HCT116 (cell line): ENCODE measurements at regions not wholly inside any gene's neighbourhood (a gene's known extent, or its start where the extent isn't known, plus 50 kb on each side); places are given as distances from the start of the nearest gene placed in this dataset.

Source experiments
- ATAC-seq: fragments of 200-7000 bp; cut with Tn5 transposase; 2 replicates; pipeline ENCODE4 v1.9.1; 2020; ENCODE audit warnings: mild to moderate bottlenecking, moderate library complexity
- BruUV-seq: library from RNA; stranded (reverse); fragments of 400-500 nt; replicated peaks from 2 replicates; lab custom pipeline; 2021; lab: Mats Ljungman, UMichigan
- CTCF ChIA-PET: fragments of 300-600 bp; sonication (Branson Sonifier 250); formaldehyde crosslinking; loops from one replicate; lab custom pipeline; 2021; ENCODE audit warnings: antibody characterized with exemption; lab: Charles Lee
- POLR2A ChIA-PET: fragments of 300-600, 350-600 bp; sonication (Branson Sonifier 250); formaldehyde crosslinking; loops from one replicate; lab custom pipeline; 2021; ENCODE audit warnings: antibody characterized with exemption; lab: Charles Lee
- RAD21 ChIA-PET, 2 experiments: fragments of 300-600 bp; sonication (Branson Sonifier 250); formaldehyde crosslinking; loops; one replicate each; lab custom pipeline; 2023; ENCODE audit warnings: low total read pairs in 2 of 2; ENCODE audit not compliant: uncharacterized antibody in 2 of 2, unreplicated experiment in 2 of 2, low non-redundant PET in 1 of 2; lab: Charles Lee
- DNase-seq: peaks from one replicate; pipeline ENCODE4 v3.0.0-alpha.2; 2010; ENCODE audit warnings: low read depth, low spot score
- H2AFZ ChIP-seq: fragments of 200-600 bp; shearing (Covaris generic), sonication (generic); 2 replicates; pipeline ENCODE4 v1.6.1; 2017; ENCODE audit warnings: low read depth, mixed run types, mixed read lengths, antibody characterized with exemption, low read length; ENCODE audit not compliant: poor library complexity, severe bottlenecking
- H3K27ac ChIP-seq: 2 replicates; pipeline ENCODE4 v1.5.1; 2012; ENCODE audit warnings: low read depth, low read length
- H3K27me3 ChIP-seq: fragments of 200-600 bp; sonication (generic); 2 replicates; pipeline ENCODE4 v1.6.1; 2016; ENCODE audit warnings: mixed run types, low read length, mixed read lengths; ENCODE audit not compliant: insufficient read depth
- H3K36me3 ChIP-seq, 2 experiments: fragments of 200-500 bp in 1 of 2; fragments of 200-600 bp in 1 of 2; sonication (Bioruptor generic) in 1 of 2; sonication (generic) in 1 of 2; 2 replicates each; pipeline versions ENCODE4 v1.5.1 to v1.6.1; 2014 to 2016; ENCODE audit warnings: low read length in 2 of 2, inconsistent platforms in 1 of 2, mixed read lengths in 1 of 2, mixed run types in 1 of 2; ENCODE audit not compliant: insufficient read depth in 2 of 2, control insufficient read depth in 1 of 2
- H3K4me1 ChIP-seq, 2 experiments: fragments of 200-600 bp in 1 of 2; sonication (generic) in 1 of 2; 2 replicates each; pipeline versions ENCODE4 v1.5.1 to v1.6.1; 2012 to 2017; ENCODE audit warnings: low read length in 2 of 2, inconsistent platforms in 1 of 2, mild to moderate bottlenecking in 1 of 2, mixed read lengths in 1 of 2, mixed run types in 1 of 2, moderate library complexity in 1 of 2; ENCODE audit not compliant: insufficient read depth in 2 of 2, control insufficient read depth in 1 of 2
- H3K4me2 ChIP-seq: fragments of 200-600 bp; sonication (generic); 2 replicates; pipeline ENCODE4 v1.6.1; 2017; ENCODE audit warnings: mixed run types, low read length, mixed read lengths
- H3K4me3 ChIP-seq, 2 experiments: fragments of 200-600 bp in 1 of 2; sonication (generic) in 1 of 2; replicated peaks in 1 of 2; 2 replicates each; pipeline ENCODE4 v1.5.1; 2011 to 2016; ENCODE audit warnings: low read length in 2 of 2, control low read depth in 1 of 2, low read depth in 1 of 2, mild to moderate bottlenecking in 1 of 2, mixed read lengths in 1 of 2, mixed run types in 1 of 2
- H3K79me2 ChIP-seq: fragments of 200-600 bp; sonication (generic); 2 replicates; pipeline ENCODE4 v1.6.1; 2017; ENCODE audit warnings: mild to moderate bottlenecking, mixed run types, low read length, moderate library complexity, mixed read lengths; ENCODE audit not compliant: insufficient read depth
- H3K9ac ChIP-seq: fragments of 200-600 bp; sonication (generic); 2 replicates; pipeline ENCODE4 v1.6.1; 2016; ENCODE audit warnings: low read length, mixed read lengths
- H3K9me2 ChIP-seq: fragments of 200-600 bp; sonication (generic), shearing (Covaris generic); 2 replicates; pipeline ENCODE4 v1.6.1; 2017; ENCODE audit warnings: mixed run types, mild to moderate bottlenecking, moderate library complexity; ENCODE audit not compliant: insufficient read depth
- H3K9me3 ChIP-seq, 2 experiments: fragments of 200-500 bp in 1 of 2; fragments of 200-600 bp in 1 of 2; sonication (Bioruptor generic) in 1 of 2; sonication (generic) in 1 of 2; 2 replicates each; pipeline ENCODE4 v1.6.1; 2014 to 2017; ENCODE audit warnings: low read length in 2 of 2, mixed read lengths in 2 of 2, inconsistent platforms in 1 of 2, low read depth in 1 of 2, mild to moderate bottlenecking in 1 of 2, mixed run types in 1 of 2, moderate library complexity in 1 of 2; ENCODE audit not compliant: control insufficient read depth in 1 of 2, insufficient read depth in 1 of 2
- H4K20me1 ChIP-seq: fragments of 200-600 bp; sonication (generic), shearing (Covaris generic); 2 replicates; pipeline ENCODE4 v1.6.1; 2017; ENCODE audit warnings: mixed run types, mild to moderate bottlenecking, moderate library complexity; ENCODE audit not compliant: insufficient read depth
- CBX3 ChIP-seq: IDR thresholded peaks from 2 replicates; pipeline ENCODE4 v1.6.1; 2012; ENCODE audit warnings: low read depth
- POLR2A ChIP-seq: IDR thresholded peaks from 2 replicates; pipeline ENCODE4 v1.7.0; 2011; ENCODE audit warnings: borderline replicate concordance; ENCODE audit not compliant: insufficient read depth, insufficient read length; ENCODE audit errors: extremely low read depth
- POLR2AphosphoS5 ChIP-seq: IDR thresholded peaks from 2 replicates; pipeline ENCODE4 v1.6.1; 2011; ENCODE audit warnings: mild to moderate bottlenecking, low read depth, low read length, moderate library complexity
- RAD21 ChIP-seq: IDR thresholded peaks from 2 replicates; pipeline ENCODE4 v1.6.1; 2012; ENCODE audit warnings: low read depth, mild to moderate bottlenecking
- SIN3A ChIP-seq: IDR thresholded peaks from 2 replicates; pipeline ENCODE4 v1.6.1; 2012; ENCODE audit warnings: low read depth
- intact Hi-C: fragments of 100-400 bp; cut with micrococcal nuclease; formaldehyde crosslinking; loops from 2 replicates; pipeline ENCODE4 v1.10.0; 2022
- TF ChIP-seq, protein P1 (sequence below): IDR thresholded peaks from 2 replicates; pipeline ENCODE4 v1.6.1; 2012
- TF ChIP-seq, protein P2 (sequence below), 3 experiments: fragments of 200-600 bp in 1 of 3; sonication (generic) in 1 of 3; IDR thresholded peaks in 2 of 3; conservative IDR thresholded peaks in 1 of 3; 2 replicates each; pipeline ENCODE4 v1.5.1; 2012 to 2017; ENCODE audit warnings: low read depth in 2 of 3, low read length in 2 of 3, antibody characterized with exemption in 1 of 3, borderline replicate concordance in 1 of 3, control low read depth in 1 of 3, mild to moderate bottlenecking in 1 of 3, mixed read lengths in 1 of 3, mixed run types in 1 of 3, moderate library complexity in 1 of 3; ENCODE audit not compliant: insufficient read depth in 1 of 3

DNA sequence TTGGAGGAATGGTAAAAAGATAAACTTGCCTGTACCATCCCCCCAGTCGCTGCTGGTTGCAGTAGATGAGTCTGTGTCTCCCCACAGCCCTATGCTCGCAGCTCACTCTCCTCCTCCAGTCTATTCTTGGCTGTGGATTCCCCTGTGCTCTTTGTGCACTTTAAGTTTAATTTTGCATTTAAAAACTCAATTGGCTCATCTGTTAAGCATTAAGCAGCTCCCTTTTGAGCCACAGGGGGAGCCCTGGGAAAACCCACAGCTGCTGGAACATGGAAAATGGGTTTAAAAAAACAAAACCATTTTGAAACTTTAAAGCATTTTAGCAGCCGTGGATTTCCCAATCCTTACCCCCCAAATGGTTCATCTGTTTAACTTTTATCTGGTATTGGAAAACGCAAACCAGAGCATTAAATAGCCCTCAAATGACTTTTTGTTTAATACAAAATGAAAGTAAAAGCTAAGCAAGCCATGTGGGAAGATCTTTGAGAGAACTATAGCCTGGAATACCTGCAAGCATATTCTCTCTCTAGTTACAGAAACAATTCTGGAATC is 536.9 kb downstream of the ZIC1 start:
- Histone ChIP-seq H3K4me3 (peak overlapping the region; percentile 19 to 32; a peak in 3 of 4 replicates), H3K27me3 (no peaks in the 10 kb centered on the region), H3K36me3 (no peaks in the 10 kb centered on the region), H2AFZ (peak overlapping the region; percentile 94), H3K79me2 (no peaks in the 10 kb centered on the region), H4K20me1 (no peaks in the 10 kb centered on the region), H3K9me3 (no peaks in the 10 kb centered on the region), H3K9me2 (no peaks in the 10 kb centered on the region), H3K4me2 (peak overlapping the region; percentile 62), H3K27ac (no peak overlapping the region), H3K4me1 (peaks cover 11 to 32% of the 10 kb centered on the region in 2 experiments; a peak in 3 of 4 replicates), H3K9ac (0 out of 2 replicates have a peak overlapping the region, but pooled peaks have one; percentile 9)
- no TSS peak for BruUV-seq
- TF ChIP-seq, protein P1, sequence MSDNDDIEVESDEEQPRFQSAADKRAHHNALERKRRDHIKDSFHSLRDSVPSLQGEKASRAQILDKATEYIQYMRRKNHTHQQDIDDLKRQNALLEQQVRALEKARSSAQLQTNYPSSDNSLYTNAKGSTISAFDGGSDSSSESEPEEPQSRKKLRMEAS: 0 out of 2 replicates have a peak, but pooled peaks have one; percentile 14
- TF ChIP-seq RAD21 (peak; percentile 40; the same call in 1 of the 2 replicates), CBX3 (peak; percentile 48; the same call in 1 of the 2 replicates), SIN3A (no peak), POLR2A (no peak), POLR2AphosphoS5 (no peak)
- TF ChIP-seq, protein P2, sequence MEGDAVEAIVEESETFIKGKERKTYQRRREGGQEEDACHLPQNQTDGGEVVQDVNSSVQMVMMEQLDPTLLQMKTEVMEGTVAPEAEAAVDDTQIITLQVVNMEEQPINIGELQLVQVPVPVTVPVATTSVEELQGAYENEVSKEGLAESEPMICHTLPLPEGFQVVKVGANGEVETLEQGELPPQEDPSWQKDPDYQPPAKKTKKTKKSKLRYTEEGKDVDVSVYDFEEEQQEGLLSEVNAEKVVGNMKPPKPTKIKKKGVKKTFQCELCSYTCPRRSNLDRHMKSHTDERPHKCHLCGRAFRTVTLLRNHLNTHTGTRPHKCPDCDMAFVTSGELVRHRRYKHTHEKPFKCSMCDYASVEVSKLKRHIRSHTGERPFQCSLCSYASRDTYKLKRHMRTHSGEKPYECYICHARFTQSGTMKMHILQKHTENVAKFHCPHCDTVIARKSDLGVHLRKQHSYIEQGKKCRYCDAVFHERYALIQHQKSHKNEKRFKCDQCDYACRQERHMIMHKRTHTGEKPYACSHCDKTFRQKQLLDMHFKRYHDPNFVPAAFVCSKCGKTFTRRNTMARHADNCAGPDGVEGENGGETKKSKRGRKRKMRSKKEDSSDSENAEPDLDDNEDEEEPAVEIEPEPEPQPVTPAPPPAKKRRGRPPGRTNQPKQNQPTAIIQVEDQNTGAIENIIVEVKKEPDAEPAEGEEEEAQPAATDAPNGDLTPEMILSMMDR (IDR thresholded peaks at IDR 0.05 in 2 of 3, conservative IDR thresholded peaks at IDR 0.05 in 1 of 3; ENCODE audit: borderline replicate concordance in 1 of 3, insufficient read depth in 1 of 3, low read depth in 2 of 3, low read length in 2 of 3): peak; percentile 36 to 74 (median 69); a peak in 5 of 6 replicates
- RAD21 ChIA-PET: no interaction called here
- DNase-seq (peak; percentile 32), ATAC-seq (peak; percentile 83)
- intact Hi-C loops: no loop called here
- CTCF ChIA-PET: interaction anchor here (0.6 to 1.6 kb wide), 8 partner anchors 9 to 130 kb away, joined by 3 to 5 read pairs (median 3); no protein-coding TSS in a partner anchor
- POLR2A ChIA-PET: interaction anchor here (0.8 kb wide), 1 partner anchor 8 kb away, joined by 3 read pairs; no protein-coding TSS in a partner anchor
